ENCODE measurements at regions not wholly inside any gene's neighbourhood (a gene's known extent, or its start where the extent isn't known, plus 50 kb on each side); places are given as distances from the start of the nearest gene placed in this dataset.

DNA sequence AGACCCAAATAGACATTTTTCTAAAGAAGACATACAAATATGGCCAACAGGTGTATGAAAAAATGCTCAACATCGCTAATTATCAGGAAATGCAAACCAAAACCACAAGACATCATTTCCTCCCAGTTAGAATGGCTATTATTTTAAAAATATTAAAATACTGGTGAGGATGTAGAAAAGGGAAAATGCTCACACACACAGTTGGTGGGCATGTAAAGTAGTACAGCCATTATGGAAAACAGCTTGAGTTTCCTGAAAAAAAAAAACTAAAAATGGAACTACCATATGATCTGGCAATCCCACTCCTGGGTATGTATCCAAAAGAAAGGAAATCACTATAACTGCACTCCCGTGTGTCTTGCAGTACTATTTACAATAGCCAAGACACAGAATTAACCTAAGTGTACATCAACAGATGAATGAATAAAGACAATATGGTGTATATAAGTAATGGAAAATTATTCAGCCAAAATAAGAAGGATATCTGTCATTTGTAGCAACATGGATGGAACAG is 128.9 kb upstream of the DKK2 start:
- Histone ChIP-seq H3K36me3 (ENCODE audit: control insufficient read depth, insufficient read depth, low read length) (no peaks in the 10 kb centered on the region), H3K9me3 (ENCODE audit: control insufficient read depth, low read length) (peaks cover 14% of the 10 kb centered on the region), H3K27ac (ENCODE audit: low read depth, low read length) (no peak overlapping the region), H3K4me1 (ENCODE audit: control insufficient read depth, insufficient read depth, low read length) (no peaks in the 10 kb centered on the region), H3K9ac (ENCODE audit: extremely low read depth, low read length, poor library complexity, severe bottlenecking) (no peak overlapping the region), H3K27me3 (ENCODE audit: control insufficient read depth, insufficient read depth, low read length, poor library complexity, severe bottlenecking) (no peaks in the 10 kb centered on the region), H3K4me3 (ENCODE audit: low read length) (no peak overlapping the region)
- 90% methylated on average over 2 of the region's 2 CpGs; no CpG with 5 or more reads in 1 of the 2 experiments for WGBS, 2 experiments (ENCODE audit: insufficient coverage in 1 of 2, insufficient read length in 1 of 2)
- DNase-seq = no peak
- H3K27me3 Mint-ChIP-seq (ENCODE audit: insufficient read depth) = no peaks in the 10 kb centered on the region
- no peaks in the 10 kb centered on the region for H3K4me1 Mint-ChIP-seq
- H3K4me3 Mint-ChIP-seq = no peak overlapping the region
- peaks cover 8% of the 10 kb centered on the region for H3K9me3 Mint-ChIP-seq
- no peak overlapping the region for H3K27ac Mint-ChIP-seq
- H3K36me3 Mint-ChIP-seq (ENCODE audit: low read depth) = no peaks in the 10 kb centered on the region
- TF ChIP-seq, protein P1, sequence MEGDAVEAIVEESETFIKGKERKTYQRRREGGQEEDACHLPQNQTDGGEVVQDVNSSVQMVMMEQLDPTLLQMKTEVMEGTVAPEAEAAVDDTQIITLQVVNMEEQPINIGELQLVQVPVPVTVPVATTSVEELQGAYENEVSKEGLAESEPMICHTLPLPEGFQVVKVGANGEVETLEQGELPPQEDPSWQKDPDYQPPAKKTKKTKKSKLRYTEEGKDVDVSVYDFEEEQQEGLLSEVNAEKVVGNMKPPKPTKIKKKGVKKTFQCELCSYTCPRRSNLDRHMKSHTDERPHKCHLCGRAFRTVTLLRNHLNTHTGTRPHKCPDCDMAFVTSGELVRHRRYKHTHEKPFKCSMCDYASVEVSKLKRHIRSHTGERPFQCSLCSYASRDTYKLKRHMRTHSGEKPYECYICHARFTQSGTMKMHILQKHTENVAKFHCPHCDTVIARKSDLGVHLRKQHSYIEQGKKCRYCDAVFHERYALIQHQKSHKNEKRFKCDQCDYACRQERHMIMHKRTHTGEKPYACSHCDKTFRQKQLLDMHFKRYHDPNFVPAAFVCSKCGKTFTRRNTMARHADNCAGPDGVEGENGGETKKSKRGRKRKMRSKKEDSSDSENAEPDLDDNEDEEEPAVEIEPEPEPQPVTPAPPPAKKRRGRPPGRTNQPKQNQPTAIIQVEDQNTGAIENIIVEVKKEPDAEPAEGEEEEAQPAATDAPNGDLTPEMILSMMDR (conservative IDR thresholded peaks at IDR 0.05) = no peak

DNA sequence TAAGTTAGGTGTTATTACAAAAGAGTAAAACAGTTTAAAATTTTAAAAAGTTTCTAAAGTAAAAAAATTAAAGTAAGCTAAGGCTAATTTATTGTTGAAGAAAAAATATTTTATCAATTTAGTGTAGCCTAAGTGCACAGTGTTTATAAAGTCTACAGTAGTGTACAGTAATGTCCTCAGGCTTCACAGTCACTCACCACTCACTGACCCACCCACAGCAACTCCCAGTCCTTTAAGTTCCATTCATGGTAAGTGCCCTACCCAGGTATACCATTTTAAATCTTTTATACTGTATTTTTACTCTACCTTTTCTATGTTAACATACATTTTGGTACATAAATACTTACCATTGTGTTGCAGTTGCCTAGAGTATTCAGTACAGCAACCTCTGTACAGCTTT is 120.3 kb upstream of the DKK2 start:
- Histone ChIP-seq H3K27me3 (ENCODE audit: control insufficient read depth, insufficient read depth, low read length, poor library complexity, severe bottlenecking) (no peaks in the 10 kb centered on the region), H3K4me1 (ENCODE audit: control insufficient read depth, insufficient read depth, low read length) (no peaks in the 10 kb centered on the region), H3K4me3 (ENCODE audit: low read length) (no peak overlapping the region), H3K9me3 (ENCODE audit: control insufficient read depth, low read length) (peaks cover under 1% of the 10 kb centered on the region), H3K27ac (ENCODE audit: low read depth, low read length) (no peak overlapping the region), H3K36me3 (ENCODE audit: control insufficient read depth, insufficient read depth, low read length) (no peaks in the 10 kb centered on the region), H3K9ac (ENCODE audit: extremely low read depth, low read length, poor library complexity, severe bottlenecking) (no peak overlapping the region)
- no peak overlapping the region for H3K4me3 Mint-ChIP-seq
- peaks cover 18% of the 10 kb centered on the region for H3K4me1 Mint-ChIP-seq
- H3K36me3 Mint-ChIP-seq (ENCODE audit: low read depth) = no peaks in the 10 kb centered on the region
- H3K9me3 Mint-ChIP-seq = no peaks in the 10 kb centered on the region
- DNase-seq = no peak
- no peak overlapping the region for H3K27ac Mint-ChIP-seq
- H3K27me3 Mint-ChIP-seq (ENCODE audit: insufficient read depth) = no peaks in the 10 kb centered on the region
- TF ChIP-seq, protein P1 (conservative IDR thresholded peaks at IDR 0.05) = no peak

DNA sequence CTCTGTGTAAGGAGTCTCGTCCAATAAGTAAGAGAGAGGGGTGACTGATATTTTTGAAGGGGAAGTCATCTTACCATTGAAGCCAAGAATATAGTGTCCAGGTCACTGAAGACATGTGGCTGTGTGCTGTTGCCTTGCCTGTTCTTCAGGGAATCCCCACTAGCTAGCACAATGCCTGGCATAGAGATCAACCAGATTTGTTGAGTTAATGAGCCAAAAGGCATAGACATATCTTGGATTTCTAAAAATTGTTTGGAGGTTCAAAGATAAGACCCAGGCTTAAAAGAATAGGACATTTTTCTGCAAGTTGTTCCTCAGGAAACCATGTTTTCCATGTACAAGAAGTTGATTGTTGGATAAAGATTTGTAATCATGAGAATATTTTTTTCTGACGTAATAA is 119.3 kb upstream of the DKK2 start:
- Mint-ChIP-seq H3K27me3 (ENCODE audit: insufficient read depth) (no peaks in the 10 kb centered on the region), H3K36me3 (ENCODE audit: low read depth) (no peaks in the 10 kb centered on the region), H3K4me3 (no peak overlapping the region), H3K9me3 (no peaks in the 10 kb centered on the region), H3K27ac (no peak overlapping the region), H3K4me1 (peaks cover 18% of the 10 kb centered on the region)
- Histone ChIP-seq H3K27ac (ENCODE audit: low read depth, low read length) (no peak overlapping the region), H3K9me3 (ENCODE audit: control insufficient read depth, low read length) (peaks cover 7% of the 10 kb centered on the region), H3K36me3 (ENCODE audit: control insufficient read depth, insufficient read depth, low read length) (no peaks in the 10 kb centered on the region), H3K4me1 (ENCODE audit: control insufficient read depth, insufficient read depth, low read length) (no peaks in the 10 kb centered on the region), H3K4me3 (ENCODE audit: low read length) (no peak overlapping the region), H3K9ac (ENCODE audit: extremely low read depth, low read length, poor library complexity, severe bottlenecking) (no peak overlapping the region), H3K27me3 (ENCODE audit: control insufficient read depth, insufficient read depth, low read length, poor library complexity, severe bottlenecking) (no peaks in the 10 kb centered on the region)
- no peak for DNase-seq
- 87 to 100% methylated on average over 1 to 2 of the region's 2 CpGs for WGBS, 2 experiments (ENCODE audit: insufficient coverage in 1 of 2, insufficient read length in 1 of 2)
- TF ChIP-seq, protein P1 (conservative IDR thresholded peaks at IDR 0.05) = no peak

Data from endodermal cell (in vitro differentiated cells).